DMS153 treated with DMSO at 0.1 percent for 48 hours (cell line): ENCODE measurements at regions not wholly inside any gene's neighbourhood (a gene's known extent, or its start where the extent isn't known, plus 50 kb on each side); places are given as distances from the start of the nearest gene placed in this dataset.

ENCODE experiments used
- DNase-seq: peaks from one replicate; lab custom pipeline; 2025; ENCODE audit not compliant: unreplicated experiment; lab: John Stamatoyannopoulos, UW

DNA sequence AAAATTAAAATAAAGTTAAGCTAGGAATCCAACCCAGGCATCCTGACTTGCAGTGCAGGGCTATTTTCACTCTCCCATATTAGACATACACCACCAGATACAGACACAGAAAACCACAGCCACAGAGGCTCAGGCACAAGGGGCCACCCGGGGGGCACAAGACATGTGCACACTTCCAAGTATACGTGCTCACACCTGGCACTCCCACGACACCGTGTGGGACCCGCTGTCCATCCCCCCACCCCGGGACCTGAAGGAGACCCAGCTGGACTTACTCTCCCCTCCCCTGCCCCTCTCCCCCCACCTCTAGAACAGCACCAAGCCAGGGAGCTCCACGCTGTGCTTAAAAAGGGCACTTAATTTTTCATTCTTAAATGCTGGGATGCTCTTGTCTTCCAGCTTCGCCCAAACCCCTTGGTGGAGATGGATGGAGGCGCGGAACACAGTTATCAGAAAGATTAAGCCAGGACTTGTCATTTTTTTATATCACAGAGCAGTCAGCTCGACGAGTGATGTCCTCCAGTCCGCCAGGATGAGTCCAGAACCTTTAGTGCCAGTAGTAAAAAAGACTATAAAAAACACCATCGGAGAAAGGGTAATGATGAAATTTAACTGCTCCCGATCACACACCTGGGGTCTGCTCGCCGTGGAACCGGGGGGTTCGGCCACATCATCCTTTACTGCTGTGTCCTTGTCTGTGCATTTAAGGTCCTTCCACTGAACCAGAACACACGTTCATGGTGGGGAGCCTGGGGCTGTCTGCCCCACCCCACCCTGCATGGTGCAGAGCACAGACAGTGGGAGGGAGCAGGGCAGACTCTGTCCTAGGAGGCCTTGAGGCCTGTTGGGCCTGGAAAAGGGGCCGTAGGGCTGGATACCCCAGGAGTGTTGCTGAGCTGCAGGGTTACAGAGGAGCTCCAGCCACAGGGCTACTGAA lies 73.3 kb upstream of the LHX1 start:
- no peak for DNase-seq

DNA sequence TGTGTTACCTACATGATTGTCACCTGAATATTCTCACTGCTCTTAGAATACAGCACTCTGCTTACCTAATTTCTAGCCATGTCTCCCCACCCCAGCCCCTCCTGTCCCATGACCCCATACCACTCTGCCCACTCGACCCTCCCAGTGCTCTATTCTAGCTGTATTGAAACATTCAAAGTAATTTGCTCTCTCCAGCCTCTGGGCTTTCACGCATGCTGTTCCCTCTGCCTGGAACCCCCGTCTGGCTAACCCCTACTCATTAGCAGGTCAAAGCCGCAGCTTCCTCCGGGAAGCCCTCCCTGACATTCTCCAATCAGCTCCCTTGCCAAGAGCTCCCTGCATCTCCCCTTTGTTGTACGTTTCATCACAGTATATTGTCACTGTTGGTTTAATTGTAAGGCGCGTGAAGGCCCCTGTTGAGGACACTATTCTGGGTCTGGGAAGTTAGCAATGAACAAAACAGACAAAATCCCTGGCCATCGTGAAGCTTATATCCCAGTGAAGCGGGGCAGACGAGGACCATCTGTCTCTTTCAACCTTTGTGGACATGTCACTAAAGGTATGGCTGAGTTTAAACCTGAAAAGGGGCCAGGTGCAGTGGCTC lies 72.3 kb upstream of the LHX1 start:
- no peak for DNase-seq

GRCh38 chr17:36867716-36868341 lies 69.4 kb upstream of the LHX1 start:
- DNase-seq: no peak

- no peak for DNase-seq
These were observed 68.5 kb upstream of the LHX1 start for GRCh38 chr17:36868777-36869176.

- DNase-seq: no peak
These were observed 67.8 kb upstream of the LHX1 start for GRCh38 chr17:36869441-36869840.

GRCh38 chr17:36869856-36870719 lies 67.2 kb upstream of the LHX1 start:
- DNase-seq: no peak

- no peak for DNase-seq
These were observed 66.6 kb upstream of the LHX1 start for GRCh38 chr17:36870720-36870999.

GRCh38 chr17:36875698-36876293 lies 61.5 kb upstream of the LHX1 start:
- no peak for DNase-seq

- DNase-seq: no peak
These were observed 60.3 kb upstream of the LHX1 start for GRCh38 chr17:36876966-36877365.

GRCh38 chr17:36877771-36878170 lies 59.5 kb upstream of the LHX1 start:
- no peak for DNase-seq

DNA sequence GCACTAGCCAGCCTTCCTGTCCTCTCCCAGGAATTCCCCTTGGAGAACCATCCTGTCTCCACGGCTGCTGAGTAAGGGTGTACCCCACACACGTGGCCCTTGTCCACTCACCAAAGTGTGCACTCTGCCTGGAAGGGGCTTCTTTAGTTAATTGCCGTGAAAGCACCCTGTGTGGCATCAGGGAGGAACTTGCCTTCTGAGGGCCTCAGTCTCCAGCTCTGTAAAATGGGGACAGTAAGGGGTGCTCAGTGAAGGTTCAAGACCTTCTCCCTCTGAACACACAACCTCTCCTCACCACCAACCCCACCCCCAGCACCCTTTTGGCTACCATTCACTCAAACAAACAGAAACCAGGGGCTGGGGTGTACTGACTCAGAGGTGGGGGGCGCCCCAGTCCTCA lies 59.1 kb upstream of the LHX1 start:
- DNase-seq: no peak

GRCh38 chr17:36879027-36879426 lies 58.2 kb upstream of the LHX1 start:
- no peak for DNase-seq

DNA sequence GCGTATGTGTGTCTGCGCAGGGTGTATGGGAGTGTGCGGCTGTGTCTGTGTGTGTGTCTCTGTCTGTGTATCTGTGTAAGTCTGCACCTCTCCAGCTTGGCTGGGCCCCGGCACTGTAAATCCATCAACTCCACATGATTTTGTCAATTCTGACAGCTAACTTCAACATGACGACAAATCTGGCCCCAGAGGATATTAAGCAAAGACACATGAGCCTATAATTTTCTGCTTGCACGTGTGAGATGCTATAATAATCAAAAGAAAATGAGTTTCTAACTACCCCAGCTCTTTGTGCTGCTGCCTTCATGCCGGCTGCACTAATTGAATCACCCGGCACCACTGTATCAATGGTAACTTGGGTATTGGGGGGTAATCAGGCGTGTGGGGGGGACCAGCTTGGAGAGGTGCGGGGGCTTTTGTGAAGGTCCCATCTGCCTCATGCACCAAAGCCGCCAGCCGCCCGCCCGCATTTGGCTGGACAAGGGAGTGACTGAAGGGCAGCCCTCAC lies 57.6 kb upstream of the LHX1 start:
- no peak for DNase-seq

GRCh38 chr17:36880268-36880905 lies 56.9 kb upstream of the LHX1 start:
- no peak for DNase-seq

DNA sequence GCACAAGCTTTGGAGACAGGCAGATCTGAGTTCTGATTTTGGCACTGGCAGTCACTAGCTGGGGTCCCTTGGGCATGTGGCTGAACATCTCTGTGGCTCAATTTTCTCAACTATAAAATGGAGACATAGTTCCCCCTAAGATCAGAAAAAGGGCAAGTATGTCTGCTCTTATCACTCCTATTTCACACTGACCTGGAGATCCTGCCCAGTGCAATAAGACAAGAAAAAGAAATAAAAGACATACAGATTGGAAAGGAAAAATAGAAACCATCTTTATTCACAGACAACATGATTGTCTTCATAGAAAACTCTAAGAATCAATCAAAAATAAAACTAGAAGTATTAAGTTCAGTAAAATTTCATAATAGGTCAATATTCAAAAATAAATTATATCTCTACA lies 56.0 kb upstream of the LHX1 start:
- no peak for DNase-seq

GRCh38 chr17:36884495-36885152 lies 52.7 kb upstream of the LHX1 start:
- DNase-seq: no peak

DNA sequence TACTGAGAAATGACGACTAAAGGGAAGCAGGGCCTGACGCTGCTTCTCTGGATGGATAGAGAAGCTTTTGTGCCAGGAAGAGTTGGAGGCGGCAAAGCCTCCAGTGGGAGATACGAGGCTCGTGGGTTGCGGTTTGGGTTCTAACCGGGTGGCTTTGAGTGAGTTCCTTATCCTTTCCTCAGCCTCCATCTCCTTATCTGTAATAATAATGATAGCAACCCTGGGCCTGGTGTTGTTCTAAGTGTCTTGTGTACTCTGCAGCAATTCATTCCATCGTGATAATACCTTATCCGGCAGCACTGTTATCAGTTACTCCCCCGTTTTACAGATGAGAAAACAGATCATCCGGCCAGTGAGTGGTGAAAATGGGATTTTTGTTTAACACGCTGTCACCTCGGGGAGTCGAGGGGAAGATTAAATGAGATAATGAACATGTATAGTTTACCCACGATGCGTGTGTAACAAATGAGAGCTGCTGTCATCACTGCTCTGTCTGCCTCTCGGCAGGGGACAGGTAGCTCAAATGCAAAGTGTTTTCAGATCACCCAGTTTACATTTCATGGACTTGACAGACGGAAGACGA lies 52.0 kb upstream of the LHX1 start:
- no peak for DNase-seq

GRCh38 chr17:36885771-36886377 lies 51.4 kb upstream of the LHX1 start:
- no peak for DNase-seq
